HepG2 (cell line): ENCODE measurements at regions not wholly inside any gene's neighbourhood (a gene's known extent, or its start where the extent isn't known, plus 50 kb on each side); places are given as distances from the start of the nearest gene placed in this dataset.

ENCODE experiments used
- ATAC-seq: fragments of 200-7000 bp; cut with Tn5 transposase; 3 replicates; pipeline ENCODE4 v1.9.1; 2020; ENCODE audit warnings: mild to moderate bottlenecking, moderate library complexity
- BruUV-seq: library from RNA; stranded (reverse); fragments of 400-500 nt; replicated peaks from 2 replicates; lab custom pipeline; 2021; lab: Mats Ljungman, UMichigan
- CTCF ChIA-PET: fragments of 300-600 bp; formaldehyde crosslinking; extraction: SDS; loops from one replicate; lab custom pipeline; 2021; ENCODE audit warnings: low total read pairs, inconsistent platforms, low intra/inter-chr PET ratio; lab: Yijun Ruan, JAX
- POLR2A ChIA-PET: fragments of 350-600 bp; sonication (Branson Sonifier 250); formaldehyde crosslinking; loops from one replicate; lab custom pipeline; 2020; ENCODE audit warnings: antibody characterized with exemption, inconsistent platforms; lab: Yijun Ruan, JAX
- DNase-seq: peaks from one replicate; pipeline ENCODE4 v3.0.0-alpha.2; 2015; ENCODE audit warnings: low spot score
- FAIRE-seq: peaks from 3 replicates; lab custom pipeline; 2011; peaks lifted over from hg19 to GRCh38; lab: Jason Lieb, UNC
- H2AFZ ChIP-seq: one replicate; pipeline ENCODE4 v1.6.1; 2011; ENCODE audit warnings: low read length, inconsistent platforms
- H3K27ac ChIP-seq: fragments of 300-600 bp; 3 replicates; pipeline ENCODE4 v1.8.0; 2011; ENCODE audit warnings: mixed run types, mild to moderate bottlenecking, mixed read lengths, low read length, inconsistent platforms; ENCODE audit not compliant: insufficient read depth; ENCODE audit errors: extremely low read length
- H3K27me3 ChIP-seq, 2 experiments: fragments of 200-600 bp in 1 of 2; 2 replicates in 1 of 2; 3 replicates in 1 of 2; pipeline versions ENCODE4 v1.6.0 to v1.8.0; 2011; ENCODE audit warnings: low read length in 2 of 2, mild to moderate bottlenecking in 2 of 2, moderate library complexity in 2 of 2, inconsistent platforms in 1 of 2; ENCODE audit not compliant: insufficient read depth in 2 of 2, control insufficient read depth in 1 of 2
- H3K36me3 ChIP-seq, 2 experiments: fragments of 200-600 bp in 1 of 2; replicated peaks in 1 of 2; 2 replicates in 1 of 2; 3 replicates in 1 of 2; pipeline versions ENCODE4 v1.5.1 to v1.8.0; 2011; ENCODE audit warnings: low read length in 2 of 2, inconsistent platforms in 1 of 2; ENCODE audit not compliant: insufficient read depth in 2 of 2, control insufficient read depth in 1 of 2
- H3K4me1 ChIP-seq: 2 replicates; pipeline ENCODE4 v1.5.1; 2012; ENCODE audit warnings: low read length, inconsistent platforms; ENCODE audit not compliant: insufficient read depth
- H3K4me2 ChIP-seq: 2 replicates; pipeline ENCODE4 v1.6.0; 2011; ENCODE audit warnings: low read depth, low read length, inconsistent platforms
- H3K4me3 ChIP-seq, 3 experiments: fragments of 200-600 bp in 1 of 3; sonication (generic), shearing (Covaris generic) in 1 of 3; replicated peaks in 1 of 3; 2 replicates each; pipeline ENCODE4 v1.5.1; 2011 to 2016; ENCODE audit warnings: low read length in 3 of 3, inconsistent platforms in 2 of 3, low read depth in 2 of 3, mild to moderate bottlenecking in 2 of 3, control low read depth in 1 of 3, mixed read lengths in 1 of 3; ENCODE audit not compliant: insufficient read depth in 1 of 3
- H3K79me2 ChIP-seq: one replicate; pipeline ENCODE4 v1.6.1; 2011; ENCODE audit warnings: low read length, inconsistent platforms; ENCODE audit not compliant: insufficient read depth
- H3K9ac ChIP-seq: 2 replicates; pipeline ENCODE4 v1.6.0; 2011; ENCODE audit warnings: mild to moderate bottlenecking, low read depth, low read length, inconsistent platforms; ENCODE audit not compliant: insufficient read depth
- H3K9me3 ChIP-seq: 2 replicates; pipeline ENCODE4 v1.5.1; 2012; ENCODE audit warnings: mild to moderate bottlenecking, low read length
- H4K20me1 ChIP-seq: 2 replicates; pipeline ENCODE4 v1.6.0; 2011; ENCODE audit warnings: inconsistent platforms, mild to moderate bottlenecking, low read length, moderate library complexity; ENCODE audit not compliant: insufficient read depth
- CBX1 ChIP-seq: IDR thresholded peaks from one replicate; pipeline ENCODE4 v1.6.1; 2016; ENCODE audit warnings: antibody characterized with exemption, low read depth
- CBX5 ChIP-seq: sonication (generic); formaldehyde crosslinking; IDR thresholded peaks from 2 replicates; pipeline ENCODE4 v1.4.0; 2020; ENCODE audit warnings: missing genetic modification reagents, borderline replicate concordance
- IRF2 ChIP-seq: IDR thresholded peaks from 2 replicates; pipeline ENCODE4 v1.6.1; 2018; ENCODE audit warnings: missing genetic modification reagents, missing compliant biosample characterization
- KMT2A ChIP-seq: sonication (generic); formaldehyde crosslinking; IDR thresholded peaks from 2 replicates; pipeline ENCODE4 v1.4.0; 2020; ENCODE audit warnings: missing genetic modification reagents
- MED8 ChIP-seq: sonication (generic); formaldehyde crosslinking; IDR thresholded peaks from 2 replicates; pipeline ENCODE4 v1.8.1; 2023; ENCODE audit warnings: mild to moderate bottlenecking, missing genetic modification reagents; ENCODE audit not compliant: insufficient replicate concordance
- TOE1 ChIP-seq: sonication (generic); formaldehyde crosslinking; IDR thresholded peaks from 2 replicates; pipeline ENCODE4 v1.4.0; 2020; ENCODE audit warnings: mild to moderate bottlenecking, missing genetic modification reagents
- TOPORS ChIP-seq: sonication (generic); formaldehyde crosslinking; IDR thresholded peaks from 2 replicates; pipeline ENCODE4 v1.8.0; 2023; ENCODE audit warnings: mild to moderate bottlenecking, missing genetic modification reagents
- ZNF562 ChIP-seq: sonication (generic); formaldehyde crosslinking; IDR thresholded peaks from 2 replicates; pipeline ENCODE4 v1.8.0; 2022; ENCODE audit warnings: missing genetic modification reagents, borderline replicate concordance
- ZNF841 ChIP-seq: sonication (generic); formaldehyde crosslinking; IDR thresholded peaks from 2 replicates; pipeline ENCODE4 v1.8.1; 2023; ENCODE audit warnings: missing genetic modification reagents, borderline replicate concordance
- ZNF883 ChIP-seq: sonication (generic); formaldehyde crosslinking; IDR thresholded peaks from 2 replicates; pipeline ENCODE4 v1.5.1; 2020; ENCODE audit warnings: mild to moderate bottlenecking, missing genetic modification reagents; ENCODE audit errors: not compliant biosample characterization
- WGBS: methylation state at CpG from one replicate; pipeline ENCODE4 v1.1.6; 2017; ENCODE audit warnings: low lambda C conversion rate; 5-methylcytosine and 5-hydroxymethylcytosine counted together
- in situ Hi-C: cut with HindIII; loops from 2 replicates; pipeline ENCODE4 v1.10.0; 2017; ENCODE audit warnings: low pct_unique_long_range_greater_than_20kb; ENCODE audit not compliant: extremely low pct_ligation_motif_present
- intact Hi-C: fragments of 100-400 bp; cut with micrococcal nuclease; formaldehyde crosslinking; loops from one replicate; pipeline ENCODE4 v1.10.0; 2022; ENCODE audit not compliant: unreplicated experiment
- TF ChIP-seq, protein P1 (sequence below): sonication (generic); formaldehyde crosslinking; IDR thresholded peaks from 2 replicates; pipeline ENCODE4 v1.9.0; 2021; ENCODE audit warnings: missing genetic modification reagents, mild to moderate bottlenecking, borderline replicate concordance
- TF ChIP-seq, protein P2 (sequence below): sonication (generic); formaldehyde crosslinking; conservative IDR thresholded peaks from 2 replicates; pipeline ENCODE4 v1.8.0; 2022; ENCODE audit warnings: missing genetic modification reagents
- TF ChIP-seq, protein P3 (sequence below): sonication (generic); formaldehyde crosslinking; IDR thresholded peaks from 2 replicates; pipeline ENCODE4 v1.4.0; 2020; ENCODE audit warnings: missing genetic modification reagents, mild to moderate bottlenecking, borderline replicate concordance
- TF ChIP-seq, protein P4 (sequence below): sonication (generic); formaldehyde crosslinking; IDR thresholded peaks from 2 replicates; pipeline ENCODE4 v1.8.0; 2022; ENCODE audit warnings: low read depth, missing genetic modification reagents
- TF ChIP-seq, protein P5 (sequence below): sonication (generic); formaldehyde crosslinking; IDR thresholded peaks from 2 replicates; pipeline ENCODE4 v1.4.0; 2020; ENCODE audit warnings: mild to moderate bottlenecking, missing genetic modification reagents

DNA sequence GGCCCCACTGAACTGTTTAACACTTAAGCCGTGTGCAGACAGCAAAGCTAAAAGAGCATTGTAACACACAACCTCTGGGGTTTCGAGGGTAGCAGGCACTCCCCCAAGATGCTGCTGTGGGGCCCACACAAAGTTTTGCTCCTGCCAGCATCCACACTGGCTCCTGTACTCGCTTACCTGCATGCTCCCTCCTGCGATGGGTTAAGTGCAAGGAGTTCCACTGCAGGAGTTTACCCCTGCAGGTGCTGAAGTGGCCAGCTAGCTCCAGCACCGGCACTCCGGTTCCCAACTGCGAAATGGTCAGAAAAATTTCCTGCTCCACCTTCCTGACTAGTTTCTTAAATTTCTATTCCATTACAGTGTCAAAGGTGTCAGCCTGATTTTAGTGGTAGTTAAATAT, 443.5 kb downstream of the PCDH10 start:
- Histone ChIP-seq H3K79me2 (no peaks in the 10 kb centered on the region), H2AFZ (no peak overlapping the region), H3K9me3 (no peaks in the 10 kb centered on the region), H3K9ac (no peak overlapping the region), H3K36me3 (no peaks in the 10 kb centered on the region), H3K4me1 (no peaks in the 10 kb centered on the region), H3K27me3 (no peaks in the 10 kb centered on the region), H4K20me1 (no peaks in the 10 kb centered on the region), H3K4me2 (no peak overlapping the region), H3K27ac (no peak overlapping the region), H3K4me3 (no peak overlapping the region)
- in situ Hi-C loops (no loop called here), intact Hi-C loops (no loop called here)
- FAIRE-seq (no peak), ATAC-seq (no peak), DNase-seq (no peak)
- ChIA-PET POLR2A (no interaction called here), CTCF (no interaction called here)
- no TSS peak for BruUV-seq
- TF ChIP-seq, protein P1, sequence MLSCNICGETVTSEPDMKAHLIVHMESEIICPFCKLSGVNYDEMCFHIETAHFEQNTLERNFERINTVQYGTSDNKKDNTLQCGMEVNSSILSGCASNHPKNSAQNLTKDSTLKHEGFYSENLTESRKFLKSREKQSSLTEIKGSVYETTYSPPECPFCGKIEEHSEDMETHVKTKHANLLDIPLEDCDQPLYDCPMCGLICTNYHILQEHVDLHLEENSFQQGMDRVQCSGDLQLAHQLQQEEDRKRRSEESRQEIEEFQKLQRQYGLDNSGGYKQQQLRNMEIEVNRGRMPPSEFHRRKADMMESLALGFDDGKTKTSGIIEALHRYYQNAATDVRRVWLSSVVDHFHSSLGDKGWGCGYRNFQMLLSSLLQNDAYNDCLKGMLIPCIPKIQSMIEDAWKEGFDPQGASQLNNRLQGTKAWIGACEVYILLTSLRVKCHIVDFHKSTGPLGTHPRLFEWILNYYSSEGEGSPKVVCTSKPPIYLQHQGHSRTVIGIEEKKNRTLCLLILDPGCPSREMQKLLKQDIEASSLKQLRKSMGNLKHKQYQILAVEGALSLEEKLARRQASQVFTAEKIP (CRISPR knock-in tag): no peak
- TF ChIP-seq, protein P2, sequence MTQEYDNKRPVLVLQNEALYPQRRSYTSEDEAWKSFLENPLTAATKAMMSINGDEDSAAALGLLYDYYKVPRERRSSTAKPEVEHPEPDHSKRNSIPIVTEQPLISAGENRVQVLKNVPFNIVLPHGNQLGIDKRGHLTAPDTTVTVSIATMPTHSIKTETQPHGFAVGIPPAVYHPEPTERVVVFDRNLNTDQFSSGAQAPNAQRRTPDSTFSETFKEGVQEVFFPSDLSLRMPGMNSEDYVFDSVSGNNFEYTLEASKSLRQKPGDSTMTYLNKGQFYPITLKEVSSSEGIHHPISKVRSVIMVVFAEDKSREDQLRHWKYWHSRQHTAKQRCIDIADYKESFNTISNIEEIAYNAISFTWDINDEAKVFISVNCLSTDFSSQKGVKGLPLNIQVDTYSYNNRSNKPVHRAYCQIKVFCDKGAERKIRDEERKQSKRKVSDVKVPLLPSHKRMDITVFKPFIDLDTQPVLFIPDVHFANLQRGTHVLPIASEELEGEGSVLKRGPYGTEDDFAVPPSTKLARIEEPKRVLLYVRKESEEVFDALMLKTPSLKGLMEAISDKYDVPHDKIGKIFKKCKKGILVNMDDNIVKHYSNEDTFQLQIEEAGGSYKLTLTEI (CRISPR knock-in tag): no peak
- TF ChIP-seq, protein P3, sequence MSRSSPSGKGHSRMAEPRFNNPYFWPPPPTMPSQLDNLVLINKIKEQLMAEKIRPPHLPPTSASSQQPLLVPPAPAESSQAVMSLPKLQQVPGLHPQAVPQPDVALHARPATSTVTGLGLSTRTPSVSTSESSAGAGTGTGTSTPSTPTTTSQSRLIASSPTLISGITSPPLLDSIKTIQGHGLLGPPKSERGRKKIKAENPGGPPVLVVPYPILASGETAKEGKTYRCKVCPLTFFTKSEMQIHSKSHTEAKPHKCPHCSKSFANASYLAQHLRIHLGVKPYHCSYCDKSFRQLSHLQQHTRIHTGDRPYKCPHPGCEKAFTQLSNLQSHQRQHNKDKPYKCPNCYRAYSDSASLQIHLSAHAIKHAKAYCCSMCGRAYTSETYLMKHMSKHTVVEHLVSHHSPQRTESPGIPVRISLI (CRISPR knock-in tag): no peak
- TF ChIP-seq ZNF841 (CRISPR knock-in tag) (no peak), ZNF562 (no peak), CBX1 (no peak), MED8 (CRISPR knock-in tag) (no peak), TOPORS (CRISPR knock-in tag) (no peak), CBX5 (CRISPR knock-in tag) (no peak), IRF2 (no peak), KMT2A (CRISPR knock-in tag) (no peak), TOE1 (no peak), ZNF883 (CRISPR knock-in tag) (no peak)
- TF ChIP-seq, protein P4, sequence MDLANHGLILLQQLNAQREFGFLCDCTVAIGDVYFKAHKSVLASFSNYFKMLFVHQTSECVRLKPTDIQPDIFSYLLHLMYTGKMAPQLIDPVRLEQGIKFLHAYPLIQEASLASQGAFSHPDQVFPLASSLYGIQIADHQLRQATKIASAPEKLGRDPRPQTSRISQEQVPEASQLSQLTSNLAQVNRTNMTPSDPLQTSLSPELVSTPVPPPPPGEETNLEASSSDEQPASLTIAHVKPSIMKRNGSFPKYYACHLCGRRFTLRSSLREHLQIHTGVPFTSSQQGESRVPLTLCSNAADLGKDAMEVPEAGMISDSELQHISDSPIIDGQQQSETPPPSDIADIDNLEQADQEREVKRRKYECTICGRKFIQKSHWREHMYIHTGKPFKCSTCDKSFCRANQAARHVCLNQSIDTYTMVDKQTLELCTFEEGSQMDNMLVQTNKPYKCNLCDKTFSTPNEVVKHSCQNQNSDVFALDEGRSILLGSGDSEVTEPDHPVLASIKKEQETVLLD (CRISPR knock-in tag): no peak
- TF ChIP-seq, protein P5, sequence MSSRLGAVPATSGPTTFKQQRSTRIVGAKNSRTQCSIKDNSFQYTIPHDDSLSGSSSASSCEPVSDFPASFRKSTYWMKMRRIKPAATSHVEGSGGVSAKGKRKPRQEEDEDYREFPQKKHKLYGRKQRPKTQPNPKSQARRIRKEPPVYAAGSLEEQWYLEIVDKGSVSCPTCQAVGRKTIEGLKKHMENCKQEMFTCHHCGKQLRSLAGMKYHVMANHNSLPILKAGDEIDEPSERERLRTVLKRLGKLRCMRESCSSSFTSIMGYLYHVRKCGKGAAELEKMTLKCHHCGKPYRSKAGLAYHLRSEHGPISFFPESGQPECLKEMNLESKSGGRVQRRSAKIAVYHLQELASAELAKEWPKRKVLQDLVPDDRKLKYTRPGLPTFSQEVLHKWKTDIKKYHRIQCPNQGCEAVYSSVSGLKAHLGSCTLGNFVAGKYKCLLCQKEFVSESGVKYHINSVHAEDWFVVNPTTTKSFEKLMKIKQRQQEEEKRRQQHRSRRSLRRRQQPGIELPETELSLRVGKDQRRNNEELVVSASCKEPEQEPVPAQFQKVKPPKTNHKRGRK (CRISPR knock-in tag): no peak
- WGBS: 8% methylated on average over 7 of the region's 7 CpGs
